Dedifferentiated amniotic fluid mesenchymal stem cell (primary cell): ENCODE measurements at regions not wholly inside any gene's neighbourhood (a gene's known extent, or its start where the extent isn't known, plus 50 kb on each side); places are given as distances from the start of the nearest gene placed in this dataset.

ENCODE experiments used
- DNase-seq: peaks from one replicate; pipeline ENCODE4 v3.0.0-alpha.2; 2016; ENCODE audit errors: extremely low spot score

GRCh38 chr11:45473341-45473895, 187.3 kb upstream of the SYT13 start:
- no peak for DNase-seq

GRCh38 chr11:45472716-45473317, 186.7 kb upstream of the SYT13 start:
- DNase-seq = no peak

- no peak for DNase-seq
These were observed 185.1 kb upstream of the SYT13 start for GRCh38 chr11:45471266-45471665.

GRCh38 chr11:45470794-45471167, 184.6 kb upstream of the SYT13 start:
- no peak for DNase-seq

- DNase-seq = no peak
These were observed 184.1 kb upstream of the SYT13 start for GRCh38 chr11:45470151-45470793.

GRCh38 chr11:45468267-45468856, 182.2 kb upstream of the SYT13 start:
- no peak for DNase-seq

- no peak for DNase-seq
These were observed 177.4 kb upstream of the SYT13 start for GRCh38 chr11:45463541-45463940.

- DNase-seq = no peak
These were observed 175.4 kb upstream of the SYT13 start for GRCh38 chr11:45461514-45461913.

- no peak for DNase-seq
These were observed 173.3 kb upstream of the SYT13 start for GRCh38 chr11:45459491-45459890.

- no peak for DNase-seq
These were observed 172.1 kb upstream of the SYT13 start for GRCh38 chr11:45458269-45458668.

GRCh38 chr11:45457649-45458048, 171.5 kb upstream of the SYT13 start:
- DNase-seq = peak; percentile 73

GRCh38 chr11:45456686-45457085, 170.5 kb upstream of the SYT13 start:
- DNase-seq = no peak

GRCh38 chr11:45455536-45455935, 169.4 kb upstream of the SYT13 start:
- no peak for DNase-seq

GRCh38 chr11:45454917-45455401, 168.8 kb upstream of the SYT13 start:
- no peak for DNase-seq

- DNase-seq = no peak
These were observed 167.6 kb upstream of the SYT13 start for GRCh38 chr11:45453721-45454120.

- no peak for DNase-seq
These were observed 165.8 kb upstream of the SYT13 start for GRCh38 chr11:45451766-45452440.

GRCh38 chr11:45450189-45450588, 164.0 kb upstream of the SYT13 start:
- peak; percentile 37 for DNase-seq

- DNase-seq = no peak
These were observed 163.0 kb upstream of the SYT13 start for GRCh38 chr11:45449036-45449601.

GRCh38 chr11:45448561-45448960, 162.4 kb upstream of the SYT13 start:
- DNase-seq = no peak

GRCh38 chr11:45446998-45447397, 160.9 kb upstream of the SYT13 start:
- no peak for DNase-seq

GRCh38 chr11:45446434-45446833, 160.3 kb upstream of the SYT13 start:
- no peak for DNase-seq

- no peak for DNase-seq
These were observed 158.7 kb upstream of the SYT13 start for GRCh38 chr11:45444796-45445195.
